ENCODE measurements at regions not wholly inside any gene's neighbourhood (a gene's known extent, or its start where the extent isn't known, plus 50 kb on each side); places are given as distances from the start of the nearest gene placed in this dataset.

DNA sequence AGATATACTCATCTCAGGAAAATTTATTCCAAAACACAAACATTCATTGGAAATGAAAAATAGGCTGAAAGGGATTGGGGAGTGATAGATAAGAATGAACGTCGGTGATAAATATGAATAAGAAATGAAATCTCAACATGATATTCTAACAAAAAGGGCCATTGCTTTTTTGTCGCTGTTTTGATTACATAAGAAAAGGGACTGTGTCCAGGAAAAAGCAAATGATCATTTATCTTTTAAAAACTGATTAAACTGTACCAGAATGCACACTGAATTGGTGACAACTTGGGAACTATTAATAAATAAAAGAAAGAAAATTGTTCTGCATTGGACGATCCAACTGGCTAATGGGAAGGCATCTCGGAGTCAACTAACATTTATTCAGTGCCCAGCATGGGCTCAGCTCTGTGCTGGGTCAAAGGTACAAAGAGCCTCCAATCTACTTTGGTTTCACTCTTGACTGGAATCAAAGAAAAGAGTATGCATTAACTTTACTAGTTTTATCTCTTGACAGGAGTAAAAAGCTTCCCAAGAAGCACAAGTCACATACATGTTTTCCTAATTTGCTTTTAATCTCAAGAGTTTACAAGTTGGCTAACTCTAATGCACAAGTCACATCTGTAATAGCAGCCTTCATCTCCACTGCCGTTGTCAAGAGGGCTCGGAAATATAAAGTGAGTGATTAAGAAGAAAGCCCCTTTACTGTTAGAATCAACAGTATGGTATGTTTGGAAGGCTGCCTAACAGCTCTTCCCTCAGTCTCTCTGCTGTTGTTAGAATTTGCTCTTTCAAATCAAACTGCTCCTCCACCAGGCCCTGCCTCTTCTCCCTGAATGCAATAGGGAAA is 280.0 kb downstream of the IGSF11 start:
- DNase-seq = no peak

DNA sequence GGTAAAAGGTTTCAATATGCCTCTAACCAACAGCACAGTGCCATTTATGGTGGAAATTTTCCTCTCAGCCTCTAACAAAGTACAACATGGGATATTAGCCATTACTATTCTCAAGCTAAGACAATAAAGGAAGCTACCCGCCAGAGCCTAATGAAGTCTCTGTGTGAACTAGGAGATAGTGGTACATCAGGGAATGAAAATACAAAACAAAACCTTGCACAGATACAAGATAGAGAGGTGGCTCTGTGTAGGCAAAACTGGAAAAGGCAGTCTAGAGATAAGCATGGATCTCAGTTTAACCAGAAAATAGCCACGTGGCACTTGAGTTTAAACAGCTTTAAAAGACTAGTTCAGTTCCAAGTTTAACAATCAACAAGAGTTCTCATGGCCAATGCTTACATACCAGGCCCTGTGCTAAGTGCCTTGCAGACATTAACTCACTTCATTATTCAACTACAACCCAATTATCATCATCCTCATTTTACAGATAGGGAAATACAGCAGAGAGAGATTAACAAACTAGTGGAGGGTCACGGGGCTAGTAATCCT is 279.3 kb downstream of the IGSF11 start:
- no peak for DNase-seq

DNA sequence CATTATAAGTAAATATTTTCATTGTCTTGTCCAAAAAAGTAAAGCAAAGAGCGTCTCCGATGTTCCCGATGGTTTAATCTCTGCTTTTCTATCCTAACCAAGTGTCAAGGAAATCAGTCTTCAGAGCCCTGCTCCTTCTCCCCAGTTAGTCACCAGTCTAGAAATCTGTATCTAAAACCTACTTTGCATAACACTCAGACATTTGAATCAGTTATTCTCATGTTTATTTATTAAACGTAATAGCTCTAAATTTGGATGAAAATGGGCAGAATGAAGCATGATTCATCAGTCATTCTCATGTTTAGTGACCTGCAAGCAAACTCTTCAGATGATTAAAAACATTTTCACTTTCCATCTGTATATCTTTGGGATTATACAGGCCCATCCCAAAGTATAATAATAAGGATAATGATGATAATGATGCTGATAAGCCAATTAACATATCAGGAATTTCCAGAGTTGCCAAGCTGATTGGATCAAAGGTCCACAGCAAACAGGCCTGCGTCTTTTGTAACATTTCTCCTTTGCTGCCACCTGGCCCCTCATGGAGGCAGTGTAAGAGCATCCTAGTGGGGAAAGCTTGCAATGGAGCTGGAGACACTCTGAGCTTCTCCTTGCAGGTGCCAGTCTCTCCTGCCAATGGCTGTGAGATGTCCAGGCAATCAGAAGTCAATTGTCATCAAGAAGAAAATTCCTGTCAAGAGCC is 273.9 kb downstream of the IGSF11 start:
- DNase-seq = no peak

DNA sequence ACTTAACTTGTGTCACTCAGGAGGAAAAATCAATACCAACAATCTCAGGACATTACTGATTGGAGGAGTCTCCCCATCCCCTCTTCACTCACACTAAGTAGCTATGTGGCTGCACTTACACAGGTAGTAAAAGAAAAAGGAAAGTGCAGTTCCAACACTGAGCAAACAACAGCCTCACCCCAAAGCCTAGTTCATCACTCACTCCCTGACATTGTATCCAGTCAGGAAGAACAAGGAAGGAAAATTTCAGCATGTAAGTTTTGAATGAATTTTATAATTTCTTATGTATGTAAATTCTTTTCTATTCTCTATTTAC is 273.4 kb downstream of the IGSF11 start:
- DNase-seq = no peak

DNA sequence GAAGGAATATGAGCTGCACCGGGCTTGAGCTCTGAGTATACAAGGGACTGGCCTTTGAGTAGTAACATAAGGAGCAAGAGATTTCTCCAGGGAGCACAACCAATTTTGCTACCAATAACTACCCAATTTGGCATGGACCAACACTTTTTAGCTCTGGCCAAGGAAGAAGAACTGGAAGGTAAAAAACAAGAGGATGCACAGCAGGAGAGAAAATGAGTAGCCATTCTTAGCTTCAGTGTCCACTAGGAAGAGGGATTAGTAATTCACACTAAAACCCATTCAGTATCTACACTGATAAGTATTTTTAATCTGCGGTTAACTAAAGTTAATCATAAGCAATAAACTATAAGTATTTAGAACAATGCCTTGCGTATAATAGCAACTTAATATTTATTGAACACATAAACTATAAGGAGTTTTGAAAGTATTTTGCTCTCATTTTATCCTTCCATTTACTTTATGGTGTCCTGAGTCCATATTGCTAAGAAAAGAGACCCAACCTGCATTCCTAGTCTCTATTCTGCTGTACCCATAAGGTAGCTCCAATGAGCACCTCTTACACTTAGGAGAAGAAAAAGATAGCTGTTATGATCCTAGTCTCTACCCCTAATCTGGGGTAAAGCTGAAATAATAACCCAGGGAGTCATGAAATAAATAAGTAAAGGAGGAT is 268.9 kb downstream of the IGSF11 start:
- no peak for DNase-seq

DNA sequence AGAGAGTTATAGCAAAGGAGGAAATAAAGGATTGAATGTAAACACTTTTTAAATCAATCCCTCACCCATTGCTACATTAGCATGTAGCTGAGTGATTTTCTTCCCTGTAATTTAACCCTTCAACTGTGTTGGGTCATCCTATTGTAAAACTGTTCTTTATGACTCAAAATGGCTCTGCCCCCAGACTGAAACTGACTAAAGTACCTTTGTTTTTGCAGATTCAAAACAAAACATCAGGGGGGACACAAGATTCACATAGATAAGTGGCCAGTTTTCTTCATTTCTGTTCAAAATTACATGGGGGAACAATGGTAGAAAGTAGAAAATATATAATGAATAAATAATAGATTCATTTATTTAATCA is 268.4 kb downstream of the IGSF11 start:
- DNase-seq = no peak

DNA sequence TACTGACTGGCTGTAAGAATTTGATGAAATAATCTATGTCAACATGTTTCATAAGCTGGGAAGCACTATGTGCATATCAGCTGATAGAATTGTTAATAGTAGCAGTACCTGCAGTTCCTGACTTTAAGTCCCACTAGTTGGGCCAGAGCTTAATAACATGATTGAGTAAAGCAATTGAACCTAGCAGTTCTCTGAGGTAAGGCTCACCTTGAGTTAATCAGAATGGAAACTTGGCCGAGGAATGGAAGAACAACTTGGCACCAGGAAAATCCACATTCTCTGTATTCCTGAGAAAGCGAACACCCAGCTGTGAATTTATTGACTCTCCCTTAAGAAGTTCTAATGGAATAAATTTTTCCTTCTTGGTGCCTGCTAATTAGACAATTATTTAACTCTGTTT is 262.6 kb downstream of the IGSF11 start:
- no peak for DNase-seq

DNA sequence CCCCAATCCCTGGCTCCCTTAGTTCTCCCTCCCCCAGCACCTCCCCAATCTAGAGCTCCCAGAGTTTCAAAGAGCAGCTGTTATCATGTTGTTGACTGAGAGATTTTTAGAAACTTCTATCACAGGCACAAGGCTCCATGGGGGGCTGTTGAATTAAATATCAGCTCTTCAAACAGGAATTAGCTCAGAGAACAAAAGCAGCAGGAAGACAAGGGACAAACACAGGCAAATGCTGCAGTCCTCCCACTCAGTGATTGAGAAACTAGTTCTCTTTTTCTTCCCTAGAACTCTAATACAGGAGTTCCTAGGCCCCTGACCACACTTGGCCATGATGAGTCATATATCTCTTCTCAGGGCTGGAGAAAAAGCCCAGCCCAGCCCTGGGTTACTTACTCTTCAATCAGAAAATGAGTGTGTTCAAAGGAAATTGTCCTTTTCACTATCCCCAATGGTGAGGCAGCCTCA is 262.1 kb downstream of the IGSF11 start:
- no peak for DNase-seq

DNA sequence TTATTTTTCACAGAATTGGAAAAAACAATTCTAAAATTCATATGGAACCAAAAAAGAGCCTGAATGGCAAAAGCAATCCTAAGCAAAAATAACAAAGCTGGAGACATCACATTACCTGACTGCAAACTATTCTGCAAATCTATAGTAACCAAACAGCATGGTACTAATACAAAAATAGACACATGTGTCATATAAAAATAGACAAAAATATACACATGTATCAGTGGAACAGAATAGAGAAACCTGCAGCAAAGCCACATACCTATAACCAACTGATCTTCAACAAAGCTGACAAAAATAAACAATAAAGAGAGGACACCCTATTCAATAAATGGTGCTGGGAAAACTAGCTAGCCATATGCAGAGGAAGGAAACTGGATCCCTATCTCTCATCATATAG is 259.6 kb downstream of the IGSF11 start:
- no peak for DNase-seq

DNA sequence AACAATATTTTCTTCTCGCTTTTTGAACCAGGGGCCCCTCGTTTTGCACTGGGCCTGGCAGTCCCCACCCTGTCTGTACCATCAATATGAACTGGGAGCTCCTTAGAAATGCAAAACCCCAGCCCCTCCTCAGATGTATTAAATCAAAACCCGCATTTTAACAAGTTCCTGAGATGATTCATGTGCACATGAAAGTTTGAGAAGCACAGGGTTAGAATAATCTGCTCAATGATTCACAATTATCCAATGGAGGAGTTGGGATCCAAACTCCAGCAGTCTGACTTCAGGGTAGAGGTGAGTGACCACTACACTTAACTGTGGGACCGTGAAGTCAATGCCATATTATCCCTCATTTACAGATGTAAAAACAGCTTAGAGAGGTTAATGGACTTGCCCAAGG is 256.4 kb downstream of the IGSF11 start:
- no peak for DNase-seq

DNA sequence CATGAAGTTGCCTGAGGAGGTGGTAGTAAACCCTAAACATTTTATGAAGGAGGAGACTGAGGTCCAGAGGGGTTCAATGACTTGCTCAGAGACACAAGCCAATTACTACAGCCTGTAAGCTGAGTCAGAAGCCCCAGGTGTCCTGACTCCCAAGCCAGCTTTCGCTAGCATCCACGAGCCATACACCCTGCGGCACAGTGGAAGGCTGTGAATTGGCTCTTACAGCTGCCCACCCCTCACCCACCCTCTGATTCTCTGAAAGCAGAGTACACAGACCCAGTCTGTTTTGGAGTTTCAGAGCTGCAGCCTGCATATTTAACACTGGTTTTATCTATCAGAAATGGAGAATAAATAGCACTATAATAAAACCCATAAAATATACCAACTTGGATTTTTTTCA is 253.4 kb downstream of the IGSF11 start:
- DNase-seq = no peak

DNA sequence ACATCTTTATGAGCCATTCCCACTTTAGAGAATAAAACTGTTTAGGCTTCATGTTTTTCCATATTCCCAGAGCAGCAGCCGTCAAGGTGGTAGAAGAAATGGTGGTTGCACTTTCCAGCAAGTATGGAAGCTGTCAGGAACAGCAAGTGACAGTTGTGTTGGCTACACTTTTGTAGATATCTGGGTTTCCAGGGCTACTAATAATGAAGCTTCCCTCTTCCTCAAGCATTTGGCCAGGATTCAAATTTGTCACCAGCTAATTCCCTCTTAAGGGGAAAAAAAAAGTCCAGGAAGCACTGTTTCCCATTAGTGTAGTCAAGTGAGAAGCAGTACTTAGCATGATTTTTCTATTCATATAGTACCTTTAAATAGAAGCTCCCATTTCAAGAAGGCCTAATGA is 252.8 kb downstream of the IGSF11 start:
- no peak for DNase-seq

DNA sequence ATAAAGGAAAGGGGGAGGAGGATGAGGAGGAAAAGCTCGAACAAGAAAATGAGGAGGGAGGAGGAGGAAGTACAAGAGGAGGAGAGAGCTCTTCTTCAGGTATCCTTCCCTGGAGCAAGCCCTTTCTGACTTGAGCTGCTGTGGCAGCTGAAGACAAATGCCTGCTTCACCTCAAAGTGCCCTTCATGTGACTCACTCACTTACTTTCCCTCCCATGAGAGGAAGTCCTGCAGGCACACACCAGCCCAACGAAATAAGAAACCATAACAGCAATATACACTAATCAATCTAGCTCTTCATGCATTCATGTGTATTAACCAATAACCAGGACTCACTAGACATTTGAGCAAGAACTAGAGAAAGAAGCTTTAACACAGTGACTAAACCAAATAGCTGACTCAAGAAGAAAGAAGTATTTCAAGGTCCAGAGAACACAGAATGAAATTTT is 251.9 kb downstream of the IGSF11 start:
- DNase-seq = no peak

DNA sequence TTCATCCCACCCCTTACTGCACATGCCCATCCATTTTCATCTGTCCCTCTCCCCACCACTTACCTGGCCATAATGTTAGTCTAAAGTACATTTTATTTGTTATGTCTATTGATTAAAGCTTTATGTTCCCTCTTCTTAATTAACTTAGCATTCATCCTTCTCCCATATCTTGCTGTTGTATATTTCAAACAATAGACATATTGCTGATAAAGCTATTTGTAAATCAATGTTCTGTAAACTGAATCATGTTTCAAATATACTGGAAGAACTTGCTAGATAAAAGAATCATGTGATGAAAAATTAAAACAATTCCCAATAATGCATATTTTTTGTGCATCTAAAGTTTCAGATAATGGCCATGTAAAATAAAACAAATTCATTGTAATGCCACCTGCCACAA is 249.2 kb downstream of the IGSF11 start:
- DNase-seq = no peak

DNA sequence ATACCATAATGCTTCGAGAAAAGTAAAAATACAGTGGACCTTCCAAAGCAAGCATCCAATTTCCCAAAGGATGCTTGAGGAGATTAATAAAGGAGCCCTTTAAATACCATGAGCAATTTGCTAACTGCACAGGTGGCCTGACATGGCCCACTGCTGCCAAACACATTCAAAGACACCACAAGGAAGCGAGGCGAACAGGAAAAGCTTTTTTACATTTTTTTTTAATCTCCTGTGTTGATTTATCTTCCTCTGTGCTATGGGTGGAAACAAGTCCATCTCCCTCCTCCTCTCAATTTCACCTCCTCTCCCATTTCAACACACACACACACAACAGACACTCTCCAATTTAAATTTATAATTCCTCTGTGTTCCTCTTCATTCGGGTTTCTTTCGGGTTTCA is 243.4 kb downstream of the IGSF11 start:
- no peak for DNase-seq

DNA sequence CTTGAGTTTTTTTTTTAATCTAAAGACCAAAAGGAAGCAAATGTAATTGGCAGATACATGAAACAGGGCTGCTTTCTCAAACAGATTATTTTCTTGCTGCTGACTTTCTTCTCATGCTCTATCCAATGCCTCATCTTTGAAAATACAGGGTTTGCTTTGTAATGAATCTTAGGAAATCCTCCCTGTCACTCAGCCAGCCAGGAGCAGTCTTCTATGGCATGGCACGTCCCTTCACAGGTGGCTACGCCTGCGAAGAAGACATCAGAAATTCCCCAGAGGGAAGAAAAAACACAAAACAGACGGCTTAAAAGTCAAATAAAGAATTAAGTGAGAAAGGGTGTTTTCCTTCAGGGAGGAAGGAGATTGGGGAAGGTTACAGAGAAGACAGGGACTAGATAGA is 242.5 kb downstream of the IGSF11 start:
- no peak for DNase-seq

DNA sequence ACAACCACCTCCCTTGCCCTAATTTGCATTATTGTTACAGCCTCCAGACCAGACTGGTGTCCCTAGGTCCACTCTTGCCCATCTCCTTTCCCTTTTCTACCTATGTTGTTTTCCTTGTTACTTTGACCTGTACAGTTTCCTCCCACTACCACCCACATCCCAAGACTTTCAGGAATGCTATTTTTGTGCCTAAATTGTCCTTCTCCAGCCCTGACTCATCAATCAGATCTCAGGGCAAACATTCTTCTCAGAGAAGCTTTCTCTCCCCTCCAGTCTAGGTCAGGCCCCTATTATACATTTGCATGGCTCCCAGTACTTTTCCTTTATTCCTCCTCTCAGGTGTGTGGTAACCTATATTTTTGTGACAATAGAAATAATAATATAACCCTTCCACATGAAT is 241.5 kb downstream of the IGSF11 start:
- DNase-seq = no peak

DNA sequence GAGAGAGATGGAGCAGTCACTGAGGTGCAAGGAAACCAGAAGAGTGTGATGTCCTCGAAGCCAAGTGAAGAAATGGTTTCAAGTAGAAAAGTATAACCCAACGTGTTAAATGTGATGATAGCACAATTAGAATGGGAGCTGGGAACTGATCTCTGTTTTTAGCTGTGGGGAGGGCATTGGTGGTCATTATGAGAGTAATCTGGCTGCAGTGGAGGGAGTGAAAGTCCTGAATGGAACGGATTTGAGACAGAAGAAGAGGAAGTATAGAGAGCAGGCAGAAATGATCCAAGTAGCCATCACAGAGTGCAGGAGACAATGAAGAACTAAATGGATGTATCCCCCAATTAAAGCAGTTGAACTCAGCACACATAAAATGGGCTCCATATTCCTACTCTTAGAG is 235.3 kb downstream of the IGSF11 start:
- no peak for DNase-seq

DNA sequence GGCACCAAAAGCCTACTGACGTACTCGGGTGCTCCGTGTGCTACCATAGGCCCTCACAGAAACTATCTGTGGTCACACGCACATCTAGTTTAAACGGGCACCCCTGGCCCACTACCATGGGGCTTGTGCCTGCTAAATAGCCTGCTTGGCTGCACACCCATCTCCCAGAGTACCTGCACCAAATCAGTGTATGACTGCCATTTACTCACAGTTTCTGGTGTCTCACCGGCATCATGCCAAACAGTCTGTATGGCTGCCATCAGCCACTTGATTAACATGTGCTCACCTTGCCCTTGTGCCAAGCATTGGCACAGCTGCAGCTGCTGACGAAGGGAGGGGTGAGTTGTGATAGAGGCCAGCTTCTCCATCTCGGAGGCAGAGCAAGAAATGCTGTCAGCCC is 232.7 kb downstream of the IGSF11 start:
- DNase-seq = no peak

DNA sequence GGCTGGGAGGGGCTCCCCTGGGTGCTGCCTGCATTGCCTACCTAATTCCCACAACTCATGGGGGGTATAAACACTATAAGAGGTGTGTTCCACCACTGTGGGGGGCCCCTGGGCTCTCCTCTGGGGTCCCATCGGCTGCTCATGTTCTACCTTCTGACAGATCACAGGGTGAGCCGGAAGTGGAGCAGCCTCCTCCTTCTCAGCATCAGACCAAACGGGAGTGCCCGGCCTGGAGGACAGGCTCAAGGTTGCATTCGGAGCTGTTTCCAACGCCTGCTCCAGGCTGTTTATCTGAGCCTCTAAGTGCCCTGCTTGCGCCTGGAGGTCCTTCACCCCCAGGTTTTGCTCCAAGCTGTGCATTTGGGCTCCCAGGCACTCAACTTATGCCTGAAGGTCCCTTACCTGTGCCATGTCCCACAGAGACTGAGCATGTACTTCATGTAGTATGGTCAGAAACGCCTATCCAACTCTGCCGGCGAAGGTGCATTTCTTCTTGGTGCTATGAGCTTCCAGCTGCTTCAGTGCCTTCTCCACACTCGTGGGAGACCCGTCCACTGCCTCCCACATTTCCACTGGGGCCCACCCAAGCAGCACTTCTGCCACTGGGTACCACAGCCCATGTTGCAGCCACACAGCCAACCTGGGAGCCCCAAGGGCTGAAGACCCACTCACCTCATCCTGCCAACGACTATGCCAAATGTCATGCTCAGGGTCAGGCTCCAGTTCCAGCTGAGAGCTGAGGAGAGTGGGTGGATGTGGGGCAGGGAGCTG is 232.1 kb downstream of the IGSF11 start:
- DNase-seq = no peak

DNA sequence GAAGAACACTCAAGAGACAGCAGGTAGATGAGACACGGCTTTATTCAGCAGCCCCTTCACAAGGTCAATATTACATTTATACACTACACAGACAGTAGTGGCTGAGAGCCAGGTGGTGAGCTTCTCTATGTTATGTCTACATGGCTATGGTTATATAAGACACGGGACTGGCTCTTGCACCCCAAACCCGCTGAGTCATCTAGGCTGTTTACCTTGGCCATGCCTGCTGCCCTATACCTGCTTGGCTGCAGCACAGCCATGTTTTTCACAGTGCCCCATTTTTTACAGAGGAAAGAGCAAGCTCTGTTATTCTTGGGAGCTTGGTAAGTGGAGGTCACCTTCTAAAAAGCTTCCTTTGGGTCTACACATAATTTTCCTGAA is 231.6 kb downstream of the IGSF11 start:
- DNase-seq = no peak

DNA sequence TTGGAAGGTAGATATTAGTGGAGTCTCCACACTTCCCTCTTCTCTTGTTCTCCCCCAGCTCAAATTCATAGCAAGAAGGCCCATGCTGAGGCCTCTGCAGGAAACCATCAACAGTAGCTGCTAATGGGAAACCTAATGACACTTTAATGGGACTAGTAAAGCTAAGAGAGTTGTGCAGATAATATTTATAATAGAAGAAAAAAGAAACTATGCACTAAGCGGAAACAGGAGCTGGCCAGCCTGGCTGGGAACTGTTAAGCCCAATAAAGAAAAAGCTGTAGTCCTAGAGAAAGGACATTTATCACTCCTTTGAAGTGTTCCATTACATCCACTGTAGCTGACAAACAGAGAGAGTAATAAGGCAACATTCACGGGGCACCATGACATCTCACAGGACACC is 229.6 kb downstream of the IGSF11 start:
- peak; percentile 33 for DNase-seq
